Heart right ventricle (tissue), 16 donors: ENCODE measurements at regions not wholly inside any gene's neighbourhood (a gene's known extent, or its start where the extent isn't known, plus 50 kb on each side); places are given as distances from the start of the nearest gene placed in this dataset.

ENCODE experiments used
- ATAC-seq, 8 donors: fragments of 200-7000 bp; cut with Tn5 transposase; one replicate each; pipeline ENCODE4 v1.9.1; 2020; ENCODE audit warnings: mild to moderate bottlenecking in 8 of 8, moderate library complexity in 8 of 8, moderate number of reproducible peaks in 1 of 8
- DNase-seq, 2 donors: peaks; one replicate each; pipeline ENCODE4 v3.0.0-alpha.2; 2020
- H3K27ac ChIP-seq, 10 donors: fragments of 200-600 bp; sonication (generic) in 2 of 10; one replicate each; pipeline versions ENCODE4 v1.5.0 to v1.8.0; 2020 to 2022; ENCODE audit warnings: mild to moderate bottlenecking in 3 of 10
- H3K27me3 ChIP-seq, 7 donors: fragments of 200-600 bp; one replicate each; pipeline ENCODE4 v1.8.0; 2021 to 2022; ENCODE audit warnings: mild to moderate bottlenecking in 2 of 7
- H3K36me3 ChIP-seq, 9 donors: fragments of 200-600 bp; sonication (generic) in 1 of 9; one replicate each; pipeline versions ENCODE4 v1.5.0 to v1.8.0; 2020 to 2022; ENCODE audit warnings: mild to moderate bottlenecking in 2 of 9
- H3K4me1 ChIP-seq, 9 donors: fragments of 200-600 bp; sonication (generic) in 1 of 9; one replicate each; pipeline versions ENCODE4 v1.5.0 to v1.8.0; 2020 to 2022; ENCODE audit warnings: mild to moderate bottlenecking in 4 of 9
- H3K4me3 ChIP-seq, 10 donors: fragments of 200-600 bp; sonication (generic) in 2 of 10; one replicate each; pipeline versions ENCODE4 v1.5.0 to v1.8.0; 2020 to 2022; ENCODE audit warnings: mild to moderate bottlenecking in 7 of 10, moderate library complexity in 2 of 10
- H3K9me3 ChIP-seq, 11 donors: fragments of 200-600 bp in 10 of 11; sonication (generic) in 2 of 11; one replicate each; pipeline versions ENCODE4 v1.5.0 to v1.8.0; 2013 to 2022; ENCODE audit warnings: mild to moderate bottlenecking in 2 of 11, control low read depth in 1 of 11, moderate library complexity in 1 of 11
- WGBS, 2 donors: extraction: QIAGEN DNeasy Blood & Tissue Kit; methylation state at CpG; one replicate each; pipeline ENCODE4 v1.1.7; 2013; ENCODE audit warnings: inconsistent platforms in 1 of 2; 5-methylcytosine and 5-hydroxymethylcytosine counted together
- intact Hi-C, 10 donors: fragments of 100-400 bp; cut with DNase I; formaldehyde crosslinking; loops; one replicate each; pipeline versions ENCODE4 v1.11.1 to v1.14.2; 2022
- TF ChIP-seq, protein P1 (sequence below), 9 donors: fragments of 200-600 bp; sonication (generic) in 2 of 9; IDR thresholded peaks; one replicate each; pipeline versions ENCODE4 v1.5.0 to v1.8.0; 2021 to 2022; ENCODE audit warnings: antibody characterized with exemption in 9 of 9, mild to moderate bottlenecking in 5 of 9, moderate library complexity in 1 of 9
- donor health status: Arrhythmogenic right ventricular cardiomyopathy.
- donor health status: ischemic (EF 13 %, LVEDD 7.1; RV severe dilation, severe dysfunction).
- donor health status: healthy with polysubstance abuse.
- donor health status: DM: no; HTN: yes; CAD: no.
- donor health status: DM: no; HTN: no; CAD: no.
- donor health status: ischemic (EF 25% LVEDD 6.9; RV normal size, moderate dysfunction).
- donor health status: ischemic (EF 25% LVEDD 5.7; RV mildly dilated, moderate dysfunction).
- donor health status: healthy.
- donor health status: DM: yes; HTN: yes; CAD: no.
- donor health status: Ischemic cardiomyopathy.
- donor health status: ischemic (EF 35%, LVEDD 5.7; RV mildly dilated, moderate dysfunction).
- donor health status: nonischemic (EF 11% LVEDD 7.7; RV severe dilation, severe dysfunction).
- donor health status: DM: yes; HTN: yes; CAD: no.
- donor health status: PGD.
- donor health status: ischemic (EF 29% LVEDD 5.4; RV normal size, mild dysfunction).
- donor health status: nonischemic (EF 23%, LVEDD 6.1; RV moderate dilation, normal function).

- WGBS, 2 donors: 25 to 30% methylated on average over 18 of the region's 18 CpGs
- Histone ChIP-seq H3K27ac (peak overlapping the region; percentile 56 to 86 (median 79)), H3K36me3 (no peaks in the 10 kb centered on the region), H3K4me1 (peaks cover 0 to 41% (median 16%) of the 10 kb centered on the region in 9 donors), H3K27me3 (no peaks in the 10 kb centered on the region), H3K9me3 (no peaks in the 10 kb centered on the region), H3K4me3 (peak overlapping the region in 5 of 10 donors; percentile 1 to 36 (median 28))
- DNase-seq (peak in 1 of 2 donors; percentile 38), ATAC-seq (peak in 7 of 8 donors; percentile 16 to 49 (median 38))
- TF ChIP-seq, protein P1, sequence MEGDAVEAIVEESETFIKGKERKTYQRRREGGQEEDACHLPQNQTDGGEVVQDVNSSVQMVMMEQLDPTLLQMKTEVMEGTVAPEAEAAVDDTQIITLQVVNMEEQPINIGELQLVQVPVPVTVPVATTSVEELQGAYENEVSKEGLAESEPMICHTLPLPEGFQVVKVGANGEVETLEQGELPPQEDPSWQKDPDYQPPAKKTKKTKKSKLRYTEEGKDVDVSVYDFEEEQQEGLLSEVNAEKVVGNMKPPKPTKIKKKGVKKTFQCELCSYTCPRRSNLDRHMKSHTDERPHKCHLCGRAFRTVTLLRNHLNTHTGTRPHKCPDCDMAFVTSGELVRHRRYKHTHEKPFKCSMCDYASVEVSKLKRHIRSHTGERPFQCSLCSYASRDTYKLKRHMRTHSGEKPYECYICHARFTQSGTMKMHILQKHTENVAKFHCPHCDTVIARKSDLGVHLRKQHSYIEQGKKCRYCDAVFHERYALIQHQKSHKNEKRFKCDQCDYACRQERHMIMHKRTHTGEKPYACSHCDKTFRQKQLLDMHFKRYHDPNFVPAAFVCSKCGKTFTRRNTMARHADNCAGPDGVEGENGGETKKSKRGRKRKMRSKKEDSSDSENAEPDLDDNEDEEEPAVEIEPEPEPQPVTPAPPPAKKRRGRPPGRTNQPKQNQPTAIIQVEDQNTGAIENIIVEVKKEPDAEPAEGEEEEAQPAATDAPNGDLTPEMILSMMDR (IDR thresholded peaks at IDR 0.05): peak in 5 of 9 donors; percentile 1 to 38 (median 11)
- intact Hi-C loops: loop anchor here in 9 of 10 donors (5.0 to 10.0 kb wide), 6 partner anchors 106 to 1318 kb away; no protein-coding TSS in a partner anchor
Observed at GRCh38 chr16:73172973-73173709, 125.2 kb upstream of the ZFHX3 start.

DNA sequence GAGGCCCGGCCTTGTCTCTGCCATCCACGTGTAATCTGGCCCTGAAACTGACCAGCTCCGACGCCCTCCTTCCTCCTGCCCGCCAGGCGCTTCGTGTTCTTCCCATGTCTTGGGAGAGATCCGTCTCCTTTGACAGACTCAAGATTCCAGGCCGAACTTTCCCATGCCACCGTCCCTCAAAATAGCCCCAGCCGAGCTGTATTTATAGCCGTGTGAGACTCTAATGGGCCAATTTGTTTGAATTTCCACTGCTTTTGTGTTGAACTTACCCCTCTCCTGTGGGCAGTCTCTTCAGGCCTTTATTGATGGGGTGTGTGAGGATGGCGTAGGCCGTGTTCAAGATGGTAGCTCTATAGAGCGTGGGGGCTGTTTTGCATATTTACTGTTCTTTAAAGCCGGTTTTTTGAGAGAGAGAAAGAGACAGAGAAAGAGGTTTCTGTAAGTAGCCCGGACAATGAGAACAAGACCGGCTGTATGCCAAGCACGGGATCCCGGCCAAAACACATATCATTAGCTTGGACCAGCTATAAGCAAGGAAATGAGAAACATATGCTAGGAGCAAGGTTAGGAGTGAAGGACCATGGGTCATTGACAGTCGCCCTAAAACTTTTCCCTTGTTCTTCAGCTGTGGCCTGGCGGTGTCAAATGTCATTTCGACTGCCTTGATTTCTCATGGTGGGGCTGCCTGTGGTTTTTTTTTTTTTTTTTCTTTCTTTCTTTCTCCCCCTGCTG, 124.5 kb upstream of the ZFHX3 start:
- ATAC-seq (peak; percentile 68 to 87 (median 78)), DNase-seq (peak; percentile 82 to 86)
- H3K27ac ChIP-seq: peak overlapping the region; percentile 41 to 86 (median 70)
- H3K4me3 ChIP-seq: peak overlapping the region in 1 of 10 donors; percentile 1
- no peaks in the 10 kb centered on the region for H3K9me3 ChIP-seq
- WGBS, 2 donors: 37 to 47% methylated on average over 23 of the region's 23 CpGs
- H3K4me1 ChIP-seq: peaks cover 0 to 42% (median 16%) of the 10 kb centered on the region in 9 donors
- H3K27me3 ChIP-seq: no peaks in the 10 kb centered on the region
- H3K36me3 ChIP-seq: no peaks in the 10 kb centered on the region
- TF ChIP-seq, protein P1 (IDR thresholded peaks at IDR 0.05): peak in 8 of 9 donors; percentile 5 to 50 (median 36)
- intact Hi-C loops: loop anchor here in 9 of 10 donors (5.0 to 10.0 kb wide), 6 partner anchors 105 to 1318 kb away; no protein-coding TSS in a partner anchor

DNA sequence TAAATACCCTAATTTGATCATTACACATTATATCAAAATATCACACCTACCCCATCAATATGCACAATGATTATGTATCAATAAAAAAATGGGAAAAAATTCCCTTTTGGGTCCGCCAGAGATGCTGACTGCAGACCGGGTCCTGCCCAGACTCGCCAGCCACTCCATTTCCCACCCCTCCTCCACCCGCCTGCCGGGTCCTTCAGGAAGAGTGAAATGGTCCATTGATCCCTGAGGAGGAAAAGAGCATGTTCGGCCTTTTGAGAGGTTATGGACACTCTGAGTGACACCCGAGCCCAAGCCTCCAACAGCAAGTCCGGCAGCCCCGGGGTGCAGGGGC, 123.9 kb upstream of the ZFHX3 start:
- intact Hi-C loops: loop anchor here in 9 of 10 donors (5.0 to 10.0 kb wide), 6 partner anchors 105 to 1317 kb away; no protein-coding TSS in a partner anchor
- Histone ChIP-seq H3K4me3 (no peak overlapping the region), H3K4me1 (peaks cover 0 to 47% (median 16%) of the 10 kb centered on the region in 9 donors), H3K36me3 (no peaks in the 10 kb centered on the region), H3K27ac (peak overlapping the region; percentile 41 to 86 (median 70)), H3K9me3 (no peaks in the 10 kb centered on the region), H3K27me3 (no peaks in the 10 kb centered on the region)
- TF ChIP-seq, protein P1 (IDR thresholded peaks at IDR 0.05): no peak
- ATAC-seq (no peak), DNase-seq (no peak)
- WGBS, 2 donors: 81 to 82% methylated on average over 9 of the region's 9 CpGs

DNA sequence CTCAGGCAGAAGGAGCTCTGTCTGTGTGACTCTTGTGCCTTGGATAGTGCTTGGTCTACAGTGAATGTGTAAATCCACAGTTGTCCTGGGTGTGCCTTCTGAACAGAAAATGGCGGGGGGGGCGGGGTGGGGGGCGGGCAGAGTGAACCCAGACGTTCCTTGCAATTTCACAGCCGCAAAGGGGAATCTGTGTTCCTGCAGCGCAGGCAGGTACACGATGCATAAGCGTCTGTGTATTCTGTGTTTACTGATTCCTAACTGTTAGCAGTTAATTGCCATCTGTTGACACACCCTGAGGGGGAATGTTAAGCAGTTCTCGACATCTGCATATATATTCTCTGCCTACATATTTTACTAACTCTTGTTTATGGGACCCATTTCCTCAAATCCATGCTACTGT, 123.5 kb upstream of the ZFHX3 start:
- 68 to 76% methylated on average over 9 of the region's 9 CpGs for WGBS, 2 donors
- no peak for ATAC-seq
- H3K27me3 ChIP-seq: no peaks in the 10 kb centered on the region
- intact Hi-C loops: loop anchor here in 9 of 10 donors (5.0 to 10.0 kb wide), 6 partner anchors 104 to 1317 kb away; no protein-coding TSS in a partner anchor
- peak overlapping the region in 7 of 10 donors; percentile 52 to 86 (median 78) for H3K27ac ChIP-seq
- peaks cover 0 to 49% (median 16%) of the 10 kb centered on the region in 9 donors for H3K4me1 ChIP-seq
- no peaks in the 10 kb centered on the region for H3K9me3 ChIP-seq
- H3K36me3 ChIP-seq: no peaks in the 10 kb centered on the region
- TF ChIP-seq, protein P1 (IDR thresholded peaks at IDR 0.05): no peak
- no peak overlapping the region for H3K4me3 ChIP-seq
- no peak for DNase-seq
